HepG2 (cell line): ENCODE measurements at regions not wholly inside any gene's neighbourhood (a gene's known extent, or its start where the extent isn't known, plus 50 kb on each side); places are given as distances from the start of the nearest gene placed in this dataset.

Experiments used
- BHLHE40 ChIP-seq: IDR thresholded peaks from 2 replicates; pipeline ENCODE4 v1.6.1; 2011; ENCODE audit warnings: low read length, improper control_type of control experiment
- CEBPZ ChIP-seq: IDR thresholded peaks from 2 replicates; pipeline ENCODE4 v1.6.1; 2012; ENCODE audit warnings: low read length, improper control_type of control experiment
- HDAC2 ChIP-seq: sonication (generic); formaldehyde crosslinking; IDR thresholded peaks from 2 replicates; pipeline ENCODE4 v1.4.0; 2020; ENCODE audit warnings: missing genetic modification reagents
- MED8 ChIP-seq: sonication (generic); formaldehyde crosslinking; IDR thresholded peaks from 2 replicates; pipeline ENCODE4 v1.8.1; 2023; ENCODE audit warnings: mild to moderate bottlenecking, missing genetic modification reagents; ENCODE audit not compliant: insufficient replicate concordance
- SMARCE1 ChIP-seq: fragments of 450-650 bp; IDR thresholded peaks from 2 replicates; pipeline ENCODE4 v1.6.1; 2017; ENCODE audit warnings: borderline replicate concordance
- TARDBP ChIP-seq: sonication (generic); formaldehyde crosslinking; IDR thresholded peaks from 2 replicates; pipeline ENCODE4 v1.8.0; 2022; ENCODE audit warnings: mild to moderate bottlenecking, missing genetic modification reagents
- ZFX ChIP-seq: sonication (generic); formaldehyde crosslinking; IDR thresholded peaks from 2 replicates; pipeline ENCODE4 v1.4.0; 2020; ENCODE audit warnings: mild to moderate bottlenecking, low read depth, missing genetic modification reagents, moderate library complexity
- ZNF740 ChIP-seq: sonication (generic); formaldehyde crosslinking; IDR thresholded peaks from 2 replicates; pipeline ENCODE4 v1.4.0; 2020; ENCODE audit warnings: missing genetic modification reagents
- ZNF883 ChIP-seq: sonication (generic); formaldehyde crosslinking; IDR thresholded peaks from 2 replicates; pipeline ENCODE4 v1.5.1; 2020; ENCODE audit warnings: mild to moderate bottlenecking, missing genetic modification reagents; ENCODE audit errors: not compliant biosample characterization

DNA sequence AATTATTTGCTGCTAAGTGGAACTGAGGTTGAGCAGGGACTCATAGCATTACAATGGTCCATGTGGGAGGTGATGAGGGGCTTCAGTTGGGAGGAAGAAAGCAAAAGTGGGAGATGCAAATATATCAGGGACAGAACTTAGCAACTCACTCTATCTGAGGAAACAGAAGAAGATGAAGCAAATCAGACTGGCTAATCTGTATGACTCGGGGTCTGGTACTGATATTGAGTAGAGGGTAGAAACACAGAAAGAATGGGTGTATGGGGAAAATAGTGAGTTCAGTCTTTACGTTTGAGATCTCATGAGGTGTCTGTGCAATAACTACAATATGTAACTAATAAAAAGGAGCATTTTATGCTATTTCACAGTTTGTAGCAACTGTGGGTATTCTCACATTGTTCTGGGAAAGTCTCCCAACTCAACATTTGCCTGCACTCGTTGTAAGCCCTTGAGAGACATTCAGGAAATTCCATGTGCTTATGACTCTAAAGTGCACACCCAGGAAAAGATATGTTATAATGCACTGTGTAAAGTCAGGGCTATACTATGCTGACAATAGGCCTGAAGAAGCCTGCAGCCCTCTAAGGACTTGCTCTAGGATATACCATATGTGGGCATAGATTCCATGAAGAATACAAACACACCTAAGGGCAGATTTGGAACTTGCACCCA is 183.5 kb downstream of the SPRY2 start:
- TF ChIP-seq SMARCE1 (no peak), ZNF883 (no peak), TARDBP (no peak), ZFX (CRISPR knock-in tag) (no peak), CEBPZ (no peak), BHLHE40 (no peak), ZNF740 (CRISPR knock-in tag) (no peak), HDAC2 (no peak), MED8 (no peak)
